ENCODE measurements at regions not wholly inside any gene's neighbourhood (a gene's known extent, or its start where the extent isn't known, plus 50 kb on each side); places are given as distances from the start of the nearest gene placed in this dataset.

- Histone ChIP-seq H3K79me2 (ENCODE audit: insufficient read depth, low read length) (no peaks in the 10 kb centered on the region), H3K4me3 (replicated peaks in 1 of 3; ENCODE audit: insufficient read depth in 1 of 3, low read depth in 2 of 3, low read length in 3 of 3) (no peak overlapping the region), H4K20me1 (ENCODE audit: insufficient read depth, low read length) (no peaks in the 10 kb centered on the region), H2AFZ (ENCODE audit: low read length) (no peak overlapping the region), H3K27me3 (ENCODE audit: control insufficient read depth in 1 of 2, insufficient read depth in 2 of 2, low read length in 2 of 2) (no peaks in the 10 kb centered on the region), H3K9me3 (ENCODE audit: low read length) (no peaks in the 10 kb centered on the region), H3K4me2 (ENCODE audit: low read depth, low read length) (no peak overlapping the region), H3K4me1 (ENCODE audit: insufficient read depth, low read length) (no peaks in the 10 kb centered on the region), H3K9ac (ENCODE audit: insufficient read depth, low read depth, low read length) (no peak overlapping the region), H3K27ac (ENCODE audit: extremely low read length, insufficient read depth, low read length) (no peak overlapping the region), H3K36me3 (replicated peaks in 1 of 2; ENCODE audit: control insufficient read depth in 1 of 2, insufficient read depth in 2 of 2, low read length in 2 of 2) (no peaks in the 10 kb centered on the region)
- WGBS (ENCODE audit: low lambda C conversion rate), result 3% methylated on average over 4 of the region's 4 CpGs
- BruUV-seq (replicated peaks), result no TSS peak
- ChIA-PET POLR2A (no interaction called here), CTCF (ENCODE audit: low intra/inter-chr PET ratio, low total read pairs) (no interaction called here)
- TF ChIP-seq RXRA (CRISPR knock-in tag; IDR thresholded peaks at IDR 0.05), result no peak
- no peak for TF ChIP-seq KLF15 (CRISPR knock-in tag; IDR thresholded peaks at IDR 0.05; ENCODE audit: borderline replicate concordance)
- TF ChIP-seq ZNF337 (CRISPR knock-in tag; IDR thresholded peaks at IDR 0.05; ENCODE audit: borderline replicate concordance, low read depth), result no peak
- FAIRE-seq (no peak), DNase-seq (ENCODE audit: low spot score) (no peak), ATAC-seq (no peak)
- in situ Hi-C loops (cut with HindIII; ENCODE audit: extremely low pct_ligation_motif_present, low pct_unique_long_range_greater_than_20kb) (no loop called here), intact Hi-C loops (cut with micrococcal nuclease; ENCODE audit: unreplicated experiment) (no loop called here)
Measured at GRCh38 chr7:17651863-17652385, 288.4 kb downstream of the SNX13 start.

GRCh38 chr7:17654940-17655339 is 285.4 kb downstream of the SNX13 start:
- ATAC-seq, result no peak
- intact Hi-C loops (cut with micrococcal nuclease; ENCODE audit: unreplicated experiment), result no loop called here

More at GRCh38 chr7:17654940-17655339, 285.4 kb downstream of the SNX13 start:
- 1% methylated on average over 2 of the region's 2 CpGs for WGBS (ENCODE audit: low lambda C conversion rate)
- Histone ChIP-seq H3K4me3 (replicated peaks in 1 of 3; ENCODE audit: insufficient read depth in 1 of 3, low read depth in 2 of 3, low read length in 3 of 3) (no peak overlapping the region), H3K79me2 (ENCODE audit: insufficient read depth, low read length) (no peaks in the 10 kb centered on the region), H3K9me3 (ENCODE audit: low read length) (no peaks in the 10 kb centered on the region), H3K4me2 (ENCODE audit: low read depth, low read length) (no peak overlapping the region), H3K4me1 (ENCODE audit: insufficient read depth, low read length) (no peaks in the 10 kb centered on the region), H2AFZ (ENCODE audit: low read length) (no peak overlapping the region), H3K27ac (ENCODE audit: extremely low read length, insufficient read depth, low read length) (no peak overlapping the region), H3K36me3 (replicated peaks in 1 of 2; ENCODE audit: control insufficient read depth in 1 of 2, insufficient read depth in 2 of 2, low read length in 2 of 2) (no peaks in the 10 kb centered on the region), H3K9ac (ENCODE audit: insufficient read depth, low read depth, low read length) (no peak overlapping the region), H3K27me3 (ENCODE audit: control insufficient read depth in 1 of 2, insufficient read depth in 2 of 2, low read length in 2 of 2) (no peaks in the 10 kb centered on the region), H4K20me1 (ENCODE audit: insufficient read depth, low read length) (no peaks in the 10 kb centered on the region)
- DNase-seq (ENCODE audit: low spot score) (no peak), FAIRE-seq (no peak)
- POLR2A ChIA-PET, result no interaction called here
- CTCF ChIA-PET (ENCODE audit: low intra/inter-chr PET ratio, low total read pairs), result no interaction called here
- TF ChIP-seq HNRNPL (IDR thresholded peaks at IDR 0.05; ENCODE audit: low read depth, low read length) (no peak), YEATS2 (CRISPR knock-in tag; IDR thresholded peaks at IDR 0.05; ENCODE audit: borderline replicate concordance) (no peak), IRX3 (CRISPR knock-in tag; IDR thresholded peaks at IDR 0.05; ENCODE audit: borderline replicate concordance, low read depth) (no peak), SIN3A (IDR thresholded peaks at IDR 0.05; ENCODE audit: borderline replicate concordance, low read depth, low read length) (no peak), TP53 (CRISPR knock-in tag; conservative IDR thresholded peaks at IDR 0.05) (no peak), ZFP36L1 (CRISPR knock-in tag; IDR thresholded peaks at IDR 0.05) (no peak), ZC3H13 (CRISPR knock-in tag; IDR thresholded peaks at IDR 0.05) (no peak), HOXA3 (CRISPR knock-in tag; IDR thresholded peaks at IDR 0.05) (no peak)
- TF ChIP-seq, protein P1, sequence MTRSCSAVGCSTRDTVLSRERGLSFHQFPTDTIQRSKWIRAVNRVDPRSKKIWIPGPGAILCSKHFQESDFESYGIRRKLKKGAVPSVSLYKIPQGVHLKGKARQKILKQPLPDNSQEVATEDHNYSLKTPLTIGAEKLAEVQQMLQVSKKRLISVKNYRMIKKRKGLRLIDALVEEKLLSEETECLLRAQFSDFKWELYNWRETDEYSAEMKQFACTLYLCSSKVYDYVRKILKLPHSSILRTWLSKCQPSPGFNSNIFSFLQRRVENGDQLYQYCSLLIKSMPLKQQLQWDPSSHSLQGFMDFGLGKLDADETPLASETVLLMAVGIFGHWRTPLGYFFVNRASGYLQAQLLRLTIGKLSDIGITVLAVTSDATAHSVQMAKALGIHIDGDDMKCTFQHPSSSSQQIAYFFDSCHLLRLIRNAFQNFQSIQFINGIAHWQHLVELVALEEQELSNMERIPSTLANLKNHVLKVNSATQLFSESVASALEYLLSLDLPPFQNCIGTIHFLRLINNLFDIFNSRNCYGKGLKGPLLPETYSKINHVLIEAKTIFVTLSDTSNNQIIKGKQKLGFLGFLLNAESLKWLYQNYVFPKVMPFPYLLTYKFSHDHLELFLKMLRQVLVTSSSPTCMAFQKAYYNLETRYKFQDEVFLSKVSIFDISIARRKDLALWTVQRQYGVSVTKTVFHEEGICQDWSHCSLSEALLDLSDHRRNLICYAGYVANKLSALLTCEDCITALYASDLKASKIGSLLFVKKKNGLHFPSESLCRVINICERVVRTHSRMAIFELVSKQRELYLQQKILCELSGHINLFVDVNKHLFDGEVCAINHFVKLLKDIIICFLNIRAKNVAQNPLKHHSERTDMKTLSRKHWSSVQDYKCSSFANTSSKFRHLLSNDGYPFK (CRISPR knock-in tag; IDR thresholded peaks at IDR 0.05; ENCODE audit: borderline replicate concordance), result no peak
- TF ChIP-seq, protein P2, sequence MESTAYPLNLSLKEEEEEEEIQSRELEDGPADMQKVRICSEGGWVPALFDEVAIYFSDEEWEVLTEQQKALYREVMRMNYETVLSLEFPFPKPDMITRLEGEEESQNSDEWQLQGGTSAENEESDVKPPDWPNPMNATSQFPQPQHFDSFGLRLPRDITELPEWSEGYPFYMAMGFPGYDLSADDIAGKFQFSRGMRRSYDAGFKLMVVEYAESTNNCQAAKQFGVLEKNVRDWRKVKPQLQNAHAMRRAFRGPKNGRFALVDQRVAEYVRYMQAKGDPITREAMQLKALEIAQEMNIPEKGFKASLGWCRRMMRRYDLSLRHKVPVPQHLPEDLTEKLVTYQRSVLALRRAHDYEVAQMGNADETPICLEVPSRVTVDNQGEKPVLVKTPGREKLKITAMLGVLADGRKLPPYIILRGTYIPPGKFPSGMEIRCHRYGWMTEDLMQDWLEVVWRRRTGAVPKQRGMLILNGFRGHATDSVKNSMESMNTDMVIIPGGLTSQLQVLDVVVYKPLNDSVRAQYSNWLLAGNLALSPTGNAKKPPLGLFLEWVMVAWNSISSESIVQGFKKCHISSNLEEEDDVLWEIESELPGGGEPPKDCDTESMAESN (CRISPR knock-in tag; conservative IDR thresholded peaks at IDR 0.05), result no peak
- in situ Hi-C loops (cut with HindIII; ENCODE audit: extremely low pct_ligation_motif_present, low pct_unique_long_range_greater_than_20kb), result no loop called here
- BruUV-seq (replicated peaks), result no TSS peak

All from HepG2 (cell line).